NCI-H82 (cell line): ENCODE measurements at regions not wholly inside any gene's neighbourhood (a gene's known extent, or its start where the extent isn't known, plus 50 kb on each side); places are given as distances from the start of the nearest gene placed in this dataset.
A peak's percentile ranks its signal among the peaks of the same experiment; 100 is the strongest.
"Not testable (repeated sequence)": the region's sequence is repeated elsewhere in the genome, so short reads cannot be mapped to it uniquely, and the experiment has no call there.

Experiments
- DNase-seq: peaks from one replicate; lab custom pipeline; 2025; lab: John Stamatoyannopoulos, UW

GRCh38 chr6:119880840-119881239, 531.3 kb upstream of the MAN1A1 start:
- DNase-seq: no peak

DNA sequence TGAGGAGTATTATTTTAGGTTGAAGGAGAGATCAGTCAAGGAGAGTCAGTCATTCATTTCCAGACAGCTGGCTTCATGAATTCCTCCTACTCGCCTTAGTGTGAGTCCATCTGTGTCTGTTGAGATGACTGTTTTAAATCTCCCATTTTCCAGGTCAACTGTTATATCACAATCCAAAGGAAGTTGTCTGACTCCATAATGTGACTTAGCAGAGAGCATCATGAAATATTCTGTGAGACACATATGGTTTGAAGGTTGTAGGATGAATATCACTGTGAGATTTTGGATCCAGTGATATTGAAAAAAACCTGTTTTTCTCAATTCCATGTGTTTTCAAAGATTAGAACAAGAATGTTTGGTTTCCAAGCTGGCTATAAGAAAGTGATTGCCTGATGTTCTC, 530.2 kb upstream of the MAN1A1 start:
- no peak for DNase-seq

GRCh38 chr6:119874381-119874780, 524.8 kb upstream of the MAN1A1 start:
- no peak for DNase-seq

GRCh38 chr6:119873107-119873506, 523.5 kb upstream of the MAN1A1 start:
- DNase-seq: no peak

DNA sequence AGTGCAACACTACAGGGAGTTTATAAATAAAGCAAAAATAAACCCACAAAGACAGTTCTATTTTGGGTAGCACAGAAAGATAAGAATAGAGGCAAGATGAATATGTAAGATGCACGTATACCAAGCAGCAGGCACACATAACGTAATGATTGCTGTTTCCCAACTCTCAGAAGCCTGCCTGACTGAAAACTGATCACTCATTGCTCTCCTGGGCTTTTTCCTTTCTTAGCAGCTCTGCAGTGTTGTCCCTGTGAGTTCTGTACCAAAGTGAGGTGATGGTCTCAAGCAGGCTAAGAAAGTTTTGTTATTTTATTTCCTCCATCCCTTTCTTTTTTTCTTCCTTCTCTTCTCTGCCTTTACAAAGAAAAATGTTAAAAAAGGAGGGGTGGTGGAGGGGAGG, 522.0 kb upstream of the MAN1A1 start:
- DNase-seq: no peak

DNA sequence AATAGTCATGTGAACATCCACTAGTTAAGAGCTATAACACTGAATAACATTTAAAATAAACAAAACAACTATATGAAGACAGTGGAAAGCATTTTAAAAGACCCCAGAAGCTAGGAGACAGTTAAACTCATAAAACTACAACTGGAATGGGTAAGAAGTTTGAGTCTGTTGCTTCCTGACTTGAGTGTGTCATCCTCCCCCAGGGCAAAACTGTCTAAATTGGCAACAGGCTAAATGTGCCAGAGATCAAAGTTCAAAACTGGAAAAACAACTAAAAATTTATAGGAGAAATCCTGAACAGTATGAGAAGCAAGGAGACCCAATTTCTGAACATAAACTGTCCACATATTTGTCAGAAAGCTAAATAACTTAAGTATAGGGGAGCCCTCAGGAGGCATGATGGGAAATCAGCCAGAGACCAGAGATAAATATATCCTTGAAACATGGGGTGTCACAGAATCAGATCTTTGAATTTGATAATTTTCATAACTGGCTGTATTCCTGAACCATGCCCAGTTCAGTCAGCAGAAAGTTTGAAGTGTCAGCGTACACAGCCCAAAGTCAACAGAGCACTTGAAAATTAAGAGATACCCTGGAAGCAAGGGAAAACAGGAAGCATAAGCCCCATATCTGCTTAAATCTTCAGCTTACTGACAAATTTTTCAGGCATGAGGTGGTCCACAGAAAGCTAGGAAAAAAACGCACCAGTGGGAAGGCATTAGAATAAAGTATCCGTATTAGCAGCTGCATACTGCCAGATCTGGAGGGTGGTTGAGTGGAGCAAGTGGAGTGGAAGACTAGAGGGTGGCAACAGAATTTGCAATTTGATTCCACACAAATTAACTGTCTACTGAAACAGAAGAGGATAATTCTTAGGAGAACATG, 516.1 kb upstream of the MAN1A1 start:
- DNase-seq: no peak

DNA sequence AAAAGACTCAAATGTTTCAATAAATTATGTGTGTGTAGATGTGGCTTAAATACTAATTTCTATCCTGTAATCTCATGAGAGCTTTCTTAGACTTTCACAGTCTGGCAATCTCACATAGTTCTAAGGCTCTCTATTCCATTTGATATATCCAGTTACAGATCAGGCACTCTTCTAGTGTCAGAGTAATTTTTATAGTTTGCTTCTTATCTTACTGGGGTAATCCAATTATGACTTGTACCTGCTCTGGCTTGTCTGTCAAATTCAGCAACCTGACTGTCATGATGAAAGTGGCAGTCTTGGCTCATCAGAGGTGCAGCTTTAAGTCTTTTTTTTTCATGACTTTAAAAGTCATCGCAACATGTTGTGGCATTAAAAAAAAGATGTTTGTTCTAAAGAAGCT, 513.2 kb upstream of the MAN1A1 start:
- DNase-seq: peak; percentile 36

DNA sequence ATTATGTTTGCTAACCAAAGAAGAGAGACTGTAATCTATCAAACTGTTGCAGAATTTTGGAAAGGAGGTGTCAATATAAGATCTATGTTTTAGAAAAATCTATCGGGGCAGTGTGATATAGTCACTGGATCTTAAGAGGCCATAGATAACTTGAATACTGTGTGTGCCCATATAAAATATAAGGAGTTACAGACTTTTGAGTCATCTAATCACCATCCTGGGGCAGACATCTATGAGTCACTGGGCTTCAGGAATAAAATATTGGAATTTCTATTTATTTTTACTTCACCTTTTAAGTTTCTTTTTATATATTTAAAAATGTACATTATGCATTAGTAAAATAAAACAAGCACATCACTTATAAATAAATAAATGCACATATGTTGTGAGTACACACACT, 509.3 kb upstream of the MAN1A1 start:
- no peak for DNase-seq

DNA sequence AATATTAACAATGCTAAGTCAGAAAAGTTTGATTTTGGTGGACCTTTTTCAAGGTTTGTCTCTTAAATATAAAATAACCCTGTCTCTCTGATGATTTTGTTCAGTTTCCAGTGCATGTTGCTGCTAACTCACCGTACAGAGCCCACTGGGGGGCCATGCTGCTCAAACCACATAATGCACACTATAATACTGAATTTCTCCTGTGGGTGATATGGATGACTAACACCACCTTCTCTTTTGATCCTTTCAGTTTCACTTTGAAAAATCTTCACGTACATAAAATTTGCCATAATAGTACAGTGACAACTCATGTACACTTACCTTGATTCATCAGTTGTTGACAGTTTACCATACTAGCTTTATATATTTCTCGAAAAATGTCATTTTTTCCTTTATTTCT, 506.6 kb upstream of the MAN1A1 start:
- DNase-seq: no peak

GRCh38 chr6:119848696-119849095, 499.1 kb upstream of the MAN1A1 start:
- no peak for DNase-seq

- no peak for DNase-seq
Observed at GRCh38 chr6:119845161-119845560, 495.6 kb upstream of the MAN1A1 start.

DNA sequence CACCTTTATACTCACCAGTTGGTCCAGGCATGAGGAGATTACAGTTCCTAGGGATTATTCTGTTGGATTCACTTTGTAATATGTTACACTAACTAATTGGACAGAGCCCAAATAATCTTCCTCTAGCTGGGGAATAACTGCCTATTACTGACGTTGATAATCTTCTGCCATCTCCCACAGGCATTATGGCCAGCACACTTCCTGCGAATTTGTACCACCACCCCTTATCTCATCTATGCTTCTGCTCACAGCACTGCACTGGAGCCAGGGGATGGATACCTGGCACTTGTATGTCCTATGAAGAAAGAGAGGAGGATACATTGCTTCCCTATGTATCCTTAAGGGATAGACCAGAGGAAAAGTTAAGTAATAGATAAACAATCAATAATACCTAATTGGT, 494.8 kb upstream of the MAN1A1 start:
- DNase-seq: peak; percentile 49

DNA sequence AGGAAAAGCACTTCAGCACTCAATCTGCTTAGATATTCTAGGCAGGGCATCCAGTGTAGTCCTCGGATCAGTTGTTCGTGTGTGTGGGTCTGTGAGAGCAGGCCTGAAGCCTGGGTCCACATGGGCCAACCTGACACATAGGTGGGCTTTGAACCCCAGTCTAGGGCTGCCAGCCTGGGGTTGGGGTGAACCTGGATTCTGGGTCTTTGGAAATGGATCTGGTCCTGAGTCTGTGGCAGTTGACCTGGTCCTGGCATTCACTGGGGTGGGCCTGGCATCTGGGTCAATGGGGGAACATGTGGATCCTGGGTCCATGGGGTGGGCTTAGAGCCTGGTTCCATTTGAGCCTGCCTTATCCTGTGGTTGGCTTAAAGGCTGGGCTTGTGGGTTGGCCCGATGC, 492.6 kb upstream of the MAN1A1 start:
- DNase-seq: no peak

GRCh38 chr6:119838043-119838442, 488.5 kb upstream of the MAN1A1 start:
- no peak for DNase-seq

DNA sequence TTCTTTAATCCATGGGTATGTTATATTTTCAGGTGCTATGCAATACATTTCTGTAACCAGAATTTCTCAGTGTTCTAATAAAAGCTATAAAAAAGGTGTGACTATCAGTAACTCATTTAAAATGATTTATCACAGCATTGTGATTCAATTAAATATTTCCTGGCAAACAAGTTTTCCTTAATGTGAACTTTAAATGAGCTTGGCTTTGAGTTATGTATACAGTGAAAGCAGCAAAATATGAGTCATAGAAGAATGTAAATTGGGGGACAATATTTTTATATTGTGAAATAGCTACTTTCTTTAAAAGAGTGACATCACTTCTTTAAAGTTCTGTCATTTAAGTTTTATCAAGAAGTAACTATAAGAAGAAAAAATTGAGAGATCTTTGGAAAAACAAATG, 484.9 kb upstream of the MAN1A1 start:
- no peak for DNase-seq

DNA sequence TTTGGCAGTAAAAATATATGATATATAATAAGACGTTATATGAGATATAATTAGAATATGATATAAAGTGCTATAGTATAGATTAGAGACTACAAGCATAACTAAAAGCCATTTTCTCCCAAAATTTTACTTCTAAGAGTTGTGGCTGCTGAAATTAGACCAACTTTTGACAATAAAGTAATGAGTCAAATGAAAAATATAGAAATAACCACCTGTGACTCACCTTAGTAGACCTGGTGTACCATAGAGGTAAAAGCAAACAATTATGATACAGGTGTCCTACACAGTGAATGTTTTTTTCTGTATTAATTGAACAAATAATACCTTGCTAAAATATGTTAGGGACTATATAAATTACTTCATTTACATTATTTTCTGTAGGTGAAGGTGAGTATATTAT, 482.9 kb upstream of the MAN1A1 start:
- DNase-seq: no peak

DNA sequence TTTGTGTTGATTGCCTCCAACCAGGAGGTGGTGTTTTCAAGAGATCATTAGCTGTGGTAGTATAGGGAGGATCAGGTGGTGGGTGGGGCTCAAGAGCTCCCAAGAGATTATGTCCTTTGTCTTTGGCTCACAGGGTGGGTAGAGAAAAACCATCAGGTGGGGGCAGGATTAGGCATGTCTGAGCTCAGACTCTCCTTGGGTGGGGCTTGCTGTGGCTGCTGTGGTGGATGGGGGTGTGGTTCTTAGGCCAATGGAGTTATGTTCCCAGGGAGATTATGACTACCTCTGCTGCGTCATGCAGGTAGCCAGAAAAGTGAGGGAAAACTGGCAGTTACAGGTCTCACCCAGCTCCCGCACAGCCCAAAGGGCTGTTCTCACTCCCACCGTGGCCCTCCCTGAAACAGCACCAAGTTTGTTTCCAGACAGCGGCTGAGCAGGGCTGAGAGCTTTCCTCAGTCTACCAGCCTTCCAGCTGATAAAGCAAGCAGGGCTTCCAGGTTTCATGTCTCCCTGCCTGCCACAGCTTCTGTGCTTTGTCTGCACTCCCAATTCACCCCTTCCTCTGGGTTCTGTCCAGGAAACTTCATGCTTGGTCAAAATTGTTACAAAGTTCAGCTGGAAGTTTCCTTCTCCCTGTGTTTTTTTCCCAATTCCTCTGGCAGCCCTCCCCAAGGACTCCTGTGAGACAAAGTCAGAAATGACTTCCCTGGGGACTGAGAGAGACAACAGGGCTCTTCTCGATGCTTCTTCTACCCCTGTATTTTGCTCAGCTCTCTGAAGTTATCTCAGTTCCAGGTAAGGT, 481.1 kb upstream of the MAN1A1 start:
- peak; percentile 63 for DNase-seq

- DNase-seq: no peak
Observed at GRCh38 chr6:119830069-119830468, 480.5 kb upstream of the MAN1A1 start.

- not testable (repeated sequence) for DNase-seq
Observed at GRCh38 chr6:119829499-119829898, 479.9 kb upstream of the MAN1A1 start.

DNA sequence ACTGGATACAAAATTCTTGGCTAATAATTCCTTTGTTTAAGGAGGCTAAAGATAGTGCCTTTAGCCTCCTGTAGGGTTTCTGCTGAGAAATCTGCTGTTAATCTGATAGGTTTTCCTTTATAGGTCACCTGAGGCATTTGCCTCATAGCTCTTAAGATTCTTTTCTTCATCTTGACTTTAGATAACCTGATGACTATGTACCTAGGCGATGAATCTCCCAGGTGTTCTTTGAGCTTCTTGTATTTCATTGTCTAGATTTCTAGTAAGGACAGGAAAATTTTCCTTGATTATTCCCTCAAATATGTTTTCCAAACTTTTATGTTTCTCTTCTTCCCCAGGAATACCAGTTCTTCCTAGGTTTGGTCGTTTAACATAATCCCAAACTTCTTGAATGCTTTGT, 479.4 kb upstream of the MAN1A1 start:
- DNase-seq: no peak

DNA sequence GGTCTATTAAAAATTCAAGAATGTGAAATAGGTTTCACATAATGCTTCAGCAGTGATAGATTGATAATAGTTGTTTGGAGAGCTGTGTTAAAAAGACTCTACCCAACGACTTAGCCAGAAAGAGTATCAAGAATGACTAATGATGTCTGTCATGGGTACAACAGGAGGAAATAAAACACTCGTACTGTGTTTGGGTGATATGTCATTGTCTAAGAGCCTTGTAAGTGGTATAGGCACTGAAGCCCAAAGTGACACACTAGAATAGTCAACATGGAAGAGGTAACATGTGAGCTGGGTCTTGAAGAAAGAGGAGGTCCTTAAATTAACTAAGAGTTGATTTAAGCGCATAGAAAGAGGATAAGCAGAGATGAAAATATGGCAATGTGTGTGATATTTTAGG, 471.8 kb upstream of the MAN1A1 start:
- DNase-seq: no peak

DNA sequence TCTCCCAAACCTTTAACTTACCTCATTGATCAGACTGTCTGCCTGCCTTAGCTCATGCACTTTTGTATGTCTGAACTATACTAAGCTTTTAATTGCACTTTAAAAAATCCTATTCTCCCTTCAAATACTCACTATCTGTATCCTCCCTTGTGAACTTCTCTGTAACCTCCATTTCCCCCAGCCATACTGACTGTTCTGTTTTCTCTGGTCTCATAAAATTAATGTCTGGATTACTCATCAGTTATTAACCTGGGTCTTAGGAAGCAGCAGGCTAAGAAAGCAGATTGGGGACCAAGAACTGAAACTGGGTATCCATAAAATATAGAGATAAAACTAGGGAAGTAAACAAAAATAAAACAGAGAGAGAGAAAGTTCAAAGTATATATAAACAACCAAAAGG, 469.3 kb upstream of the MAN1A1 start:
- DNase-seq: no peak
